Transverse colon (tissue), 4 donors: ENCODE measurements at regions not wholly inside any gene's neighbourhood (a gene's known extent, or its start where the extent isn't known, plus 50 kb on each side); places are given as distances from the start of the nearest gene placed in this dataset.

Experiments used
- DNase-seq: peaks from one replicate; pipeline ENCODE4 v3.0.0-alpha.2; 2019
- H3K27ac ChIP-seq, 4 donors: fragments of 200-600 bp; sonication (generic); 2 replicates each; pipeline ENCODE4 v1.5.1; 2016 to 2018; ENCODE audit warnings: inconsistent platforms in 4 of 4
- H3K27me3 ChIP-seq: fragments of 200-600 bp; sonication (generic); 2 replicates; pipeline ENCODE4 v1.5.1; 2017; ENCODE audit warnings: inconsistent platforms
- H3K36me3 ChIP-seq, 4 donors: fragments of 200-600 bp; sonication (generic); 2 replicates each; pipeline ENCODE4 v1.5.1; 2017 to 2019; ENCODE audit warnings: inconsistent platforms in 4 of 4
- H3K4me1 ChIP-seq, 4 donors: fragments of 200-600 bp; sonication (generic); 2 replicates each; pipeline ENCODE4 v1.5.1; 2017 to 2020; ENCODE audit warnings: inconsistent platforms in 4 of 4
- H3K4me3 ChIP-seq, 4 donors: fragments of 200-600 bp; sonication (generic); 1 replicate in 1 of 4; 2 replicates in 3 of 4; pipeline versions ENCODE4 v1.5.1 to v1.6.1; 2017 to 2019; ENCODE audit warnings: inconsistent platforms in 4 of 4
- H3K9me3 ChIP-seq, 2 donors: fragments of 200-600 bp; sonication (generic); 2 replicates each; pipeline ENCODE4 v1.5.1; 2017 to 2019; ENCODE audit warnings: inconsistent platforms in 2 of 2
- EP300 ChIP-seq: sonication (generic); formaldehyde crosslinking; IDR thresholded peaks from one replicate; pipeline ENCODE4 v1.6.1; 2017; ENCODE audit warnings: antibody characterized with exemption, low read depth
- POLR2A ChIP-seq: fragments of 450-650 bp; IDR thresholded peaks from one replicate; pipeline ENCODE4 v1.6.1; 2016; ENCODE audit warnings: antibody characterized with exemption, mild to moderate bottlenecking, moderate library complexity
- POLR2AphosphoS5 ChIP-seq, 3 donors: sonication (generic); formaldehyde crosslinking; IDR thresholded peaks; one replicate each; pipeline ENCODE4 v1.6.1; 2016; ENCODE audit warnings: antibody characterized with exemption in 3 of 3
- WGBS, 2 donors: methylation state at CpG; one replicate each; pipeline ENCODE4 v1.1.5; 2018; ENCODE audit warnings: low coverage in 1 of 2; 5-methylcytosine and 5-hydroxymethylcytosine counted together
- in situ Hi-C, 4 donors: fragments of 200-750 bp; cut with MboI; loops; one replicate each; pipeline versions ENCODE4 v1.15.0 to v1.15.1; 2017; ENCODE audit warnings: low sequenced_read_pairs in 3 of 4, low pct_ligation_motif_present in 1 of 4, low pct_unique_long_range_greater_than_20kb in 1 of 4
- intact Hi-C: fragments of 100-400 bp; cut with DNase I; formaldehyde crosslinking; loops from one replicate; pipeline ENCODE4 v1.15.1; 2023; ENCODE audit warnings: low total_unique reads
- TF ChIP-seq, protein P1 (sequence below), 5 experiments: fragments of 200-600 bp in 3 of 5; fragments of 450-650 bp in 2 of 5; sonication (generic) in 3 of 5; IDR thresholded peaks; 1 replicate in 2 of 5; 2 replicates in 3 of 5; pipeline ENCODE4 v1.5.1; 2016 to 2017; ENCODE audit warnings: antibody characterized with exemption in 5 of 5, inconsistent platforms in 3 of 5, mild to moderate bottlenecking in 2 of 5, moderate library complexity in 1 of 5

DNA sequence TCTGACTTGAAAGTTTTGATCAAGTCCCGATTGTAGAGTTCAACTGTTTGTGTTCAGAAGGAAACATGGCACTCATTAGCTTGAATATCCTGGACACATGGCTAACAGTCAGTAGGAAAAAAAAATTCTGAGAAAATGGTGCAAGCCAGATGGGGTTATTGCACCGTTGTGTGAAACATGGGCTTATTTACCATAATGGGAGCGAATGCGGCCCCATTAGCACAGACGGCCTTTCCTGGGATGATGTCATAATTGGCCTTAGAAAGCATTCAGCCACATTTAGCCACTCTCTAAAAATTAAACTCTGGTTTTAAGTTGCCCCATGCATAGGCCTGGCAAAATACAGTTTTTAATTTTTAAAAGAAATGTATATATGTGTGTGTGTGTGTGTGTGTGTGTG, 112.1 kb downstream of the IRX2 start:
- WGBS, 2 donors = 61 to 62% methylated on average over 5 of the region's 5 CpGs
- in situ Hi-C loops = no loop called here
- no peak for DNase-seq
- no peaks in the 10 kb centered on the region for H3K36me3 ChIP-seq
- no peaks in the 10 kb centered on the region for H3K27me3 ChIP-seq
- no peak overlapping the region for H3K4me3 ChIP-seq
- intact Hi-C loops = no loop called here
- no peaks in the 10 kb centered on the region for H3K9me3 ChIP-seq
- no peaks in the 10 kb centered on the region for H3K4me1 ChIP-seq
- TF ChIP-seq, protein P1, sequence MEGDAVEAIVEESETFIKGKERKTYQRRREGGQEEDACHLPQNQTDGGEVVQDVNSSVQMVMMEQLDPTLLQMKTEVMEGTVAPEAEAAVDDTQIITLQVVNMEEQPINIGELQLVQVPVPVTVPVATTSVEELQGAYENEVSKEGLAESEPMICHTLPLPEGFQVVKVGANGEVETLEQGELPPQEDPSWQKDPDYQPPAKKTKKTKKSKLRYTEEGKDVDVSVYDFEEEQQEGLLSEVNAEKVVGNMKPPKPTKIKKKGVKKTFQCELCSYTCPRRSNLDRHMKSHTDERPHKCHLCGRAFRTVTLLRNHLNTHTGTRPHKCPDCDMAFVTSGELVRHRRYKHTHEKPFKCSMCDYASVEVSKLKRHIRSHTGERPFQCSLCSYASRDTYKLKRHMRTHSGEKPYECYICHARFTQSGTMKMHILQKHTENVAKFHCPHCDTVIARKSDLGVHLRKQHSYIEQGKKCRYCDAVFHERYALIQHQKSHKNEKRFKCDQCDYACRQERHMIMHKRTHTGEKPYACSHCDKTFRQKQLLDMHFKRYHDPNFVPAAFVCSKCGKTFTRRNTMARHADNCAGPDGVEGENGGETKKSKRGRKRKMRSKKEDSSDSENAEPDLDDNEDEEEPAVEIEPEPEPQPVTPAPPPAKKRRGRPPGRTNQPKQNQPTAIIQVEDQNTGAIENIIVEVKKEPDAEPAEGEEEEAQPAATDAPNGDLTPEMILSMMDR (IDR thresholded peaks at IDR 0.05) = no peak
- TF ChIP-seq EP300 (no peak), POLR2A (no peak), POLR2AphosphoS5 (IDR thresholded peaks at IDR 0.05) (no peak)
- H3K27ac ChIP-seq = no peak overlapping the region

DNA sequence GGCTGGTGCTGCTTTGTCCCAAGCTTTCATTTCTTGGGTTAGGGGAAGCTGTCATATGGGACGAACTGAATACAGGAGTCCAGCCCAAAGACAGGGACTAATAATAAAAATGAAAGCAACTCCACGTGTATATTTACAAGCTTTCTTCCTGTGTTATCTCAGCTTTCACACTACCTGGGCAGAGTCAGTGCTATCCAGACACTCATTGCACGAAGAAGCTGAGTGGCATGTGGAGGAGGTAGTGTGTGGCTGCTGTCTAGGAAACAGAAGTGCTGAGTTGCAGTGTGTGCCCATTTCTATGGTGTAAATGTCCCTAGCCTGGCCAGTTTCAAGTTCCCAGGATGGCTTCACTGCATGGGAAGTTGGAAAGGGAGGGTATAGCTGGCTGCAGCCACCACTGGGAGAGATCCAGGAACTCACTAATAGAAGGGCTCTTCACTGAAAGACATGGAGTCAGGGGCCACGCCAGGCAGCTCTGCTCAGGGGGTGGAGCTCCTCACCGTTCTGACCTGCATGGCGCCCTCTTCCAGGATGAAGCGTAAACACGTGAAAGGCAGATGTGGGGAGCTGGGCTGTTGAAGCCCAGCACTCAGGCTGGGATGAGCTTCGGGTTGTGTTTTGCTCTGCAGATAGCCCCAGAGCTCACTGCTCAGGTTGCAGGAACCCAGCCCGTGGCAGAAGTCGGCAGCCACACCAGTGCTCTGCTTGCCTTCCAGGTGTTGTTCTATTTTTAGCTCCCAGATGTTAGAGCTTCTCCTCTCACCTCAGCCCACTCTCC, 116.9 kb downstream of the IRX2 start:
- no peak for TF ChIP-seq EP300
- TF ChIP-seq, protein P1 (IDR thresholded peaks at IDR 0.05) = no peak
- TF ChIP-seq POLR2AphosphoS5 (IDR thresholded peaks at IDR 0.05) = no peak
- TF ChIP-seq POLR2A = no peak
- no peaks in the 10 kb centered on the region for H3K36me3 ChIP-seq
- H3K27me3 ChIP-seq = no peaks in the 10 kb centered on the region
- DNase-seq = no peak
- H3K27ac ChIP-seq = no peak overlapping the region
- WGBS, 2 donors = 54 to 70% methylated on average over 3 to 11 of the region's 11 CpGs
- intact Hi-C loops (no loop called here), in situ Hi-C loops (no loop called here)
- no peak overlapping the region for H3K4me3 ChIP-seq
- H3K9me3 ChIP-seq = no peaks in the 10 kb centered on the region
- no peaks in the 10 kb centered on the region for H3K4me1 ChIP-seq

DNA sequence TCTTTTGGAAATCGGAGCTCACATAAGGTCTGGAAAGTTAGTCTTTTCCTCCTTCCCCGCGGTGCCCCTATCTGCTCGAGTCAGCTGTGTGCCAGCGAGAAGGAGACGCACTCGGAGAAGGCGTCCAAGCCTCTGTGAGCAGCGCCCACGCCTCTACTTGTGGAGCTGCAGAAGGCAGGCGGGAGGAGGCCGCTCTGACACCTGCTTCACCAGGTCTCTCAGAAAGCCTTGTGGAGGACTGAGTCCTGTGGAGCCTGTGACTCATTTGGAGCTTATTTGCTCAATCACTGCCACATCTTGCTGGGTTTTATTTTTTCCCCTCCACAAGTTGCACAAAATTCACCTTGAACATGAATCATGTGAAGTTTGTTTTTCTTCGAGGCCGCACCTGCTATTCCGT, 117.5 kb downstream of the IRX2 start:
- in situ Hi-C loops = no loop called here
- H3K27me3 ChIP-seq = no peaks in the 10 kb centered on the region

DNA sequence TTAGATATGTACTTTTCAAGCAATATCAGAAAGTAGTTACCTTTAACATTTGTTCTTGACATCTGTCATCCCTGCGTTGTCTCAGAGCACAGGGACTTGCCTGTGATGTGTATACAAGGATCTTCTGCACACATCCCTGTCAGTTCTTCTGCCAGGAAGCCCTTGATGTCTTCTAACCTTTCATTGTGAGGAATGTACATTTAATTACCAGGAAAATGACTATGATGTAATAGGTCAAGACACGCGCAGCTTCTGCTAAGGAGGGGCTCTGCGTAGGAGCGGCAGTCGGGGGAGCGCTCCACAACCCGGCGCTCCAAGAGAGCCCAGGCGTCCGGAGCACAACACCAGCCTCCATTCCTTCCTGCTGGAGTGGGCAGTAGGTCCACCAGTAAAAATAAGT, 119.7 kb downstream of the IRX2 start:
- in situ Hi-C loops = no loop called here

More for the DNA sequence above, 117.5 kb downstream of the IRX2 start:
- H3K27ac ChIP-seq = no peak overlapping the region
- no peaks in the 10 kb centered on the region for H3K36me3 ChIP-seq
- no peak for DNase-seq
- no peaks in the 10 kb centered on the region for H3K9me3 ChIP-seq
- H3K4me1 ChIP-seq = no peaks in the 10 kb centered on the region
- intact Hi-C loops = no loop called here
- TF ChIP-seq POLR2A (no peak), POLR2AphosphoS5 (IDR thresholded peaks at IDR 0.05) (no peak), EP300 (no peak)
- TF ChIP-seq, protein P1 (IDR thresholded peaks at IDR 0.05) = no peak
- H3K4me3 ChIP-seq = no peak overlapping the region
- 82 to 86% methylated on average over 6 to 15 of the region's 15 CpGs for WGBS, 2 donors

More for the DNA sequence above, 119.7 kb downstream of the IRX2 start:
- DNase-seq = no peak
- H3K4me1 ChIP-seq = no peaks in the 10 kb centered on the region
- H3K4me3 ChIP-seq = no peak overlapping the region
- 74 to 80% methylated on average over 4 to 11 of the region's 11 CpGs for WGBS, 2 donors
- no peaks in the 10 kb centered on the region for H3K27me3 ChIP-seq
- no peaks in the 10 kb centered on the region for H3K9me3 ChIP-seq
- no peak overlapping the region for H3K27ac ChIP-seq
- intact Hi-C loops = no loop called here
- TF ChIP-seq, protein P1 (IDR thresholded peaks at IDR 0.05) = no peak
- TF ChIP-seq POLR2A (no peak), EP300 (no peak), POLR2AphosphoS5 (IDR thresholded peaks at IDR 0.05) (no peak)
- H3K36me3 ChIP-seq = no peaks in the 10 kb centered on the region
